Right renal pelvis (tissue), 4 donors: ENCODE measurements at regions not wholly inside any gene's neighbourhood (a gene's known extent, or its start where the extent isn't known, plus 50 kb on each side); places are given as distances from the start of the nearest gene placed in this dataset.
"Not testable (repeated sequence)": the region's sequence is repeated elsewhere in the genome, so short reads cannot be mapped to it uniquely, and the experiment has no call there.

Source experiments
- DNase-seq, 4 donors: peaks; one replicate each; pipeline ENCODE4 v3.0.0-alpha.2; 2013; ENCODE audit warnings: low read depth in 4 of 4, low spot score in 3 of 4, missing footprints in 1 of 4

- no peak for DNase-seq
Observed at GRCh38 chr4:85152480-85152879, 186.0 kb upstream of the WDFY3 start.

- DNase-seq, result no peak
Observed at GRCh38 chr4:85153221-85153620, 186.7 kb upstream of the WDFY3 start.

GRCh38 chr4:85154591-85154990, 188.1 kb upstream of the WDFY3 start:
- DNase-seq, result no peak

- no peak for DNase-seq
Observed at GRCh38 chr4:85165808-85166207, 199.3 kb upstream of the WDFY3 start.

- peak in 1 of 4 donors; percentile 4 for DNase-seq
Observed at GRCh38 chr4:85166318-85166717, 199.8 kb upstream of the WDFY3 start.

GRCh38 chr4:85168234-85168834, 201.8 kb upstream of the WDFY3 start:
- DNase-seq, result no peak

- no peak for DNase-seq
Observed at GRCh38 chr4:85170241-85170640, 203.8 kb upstream of the WDFY3 start.

GRCh38 chr4:85175190-85175589, 208.7 kb upstream of the WDFY3 start:
- no peak for DNase-seq

- no peak for DNase-seq
Observed at GRCh38 chr4:85177092-85177491, 210.6 kb upstream of the WDFY3 start.

- no peak for DNase-seq
Observed at GRCh38 chr4:85177679-85178078, 211.2 kb upstream of the WDFY3 start.

- no peak for DNase-seq
Observed at GRCh38 chr4:85180533-85180932, 214.0 kb upstream of the WDFY3 start.

GRCh38 chr4:85187106-85187505, 220.6 kb upstream of the WDFY3 start:
- no peak for DNase-seq

- DNase-seq, result not testable (repeated sequence)
Observed at GRCh38 chr4:85196015-85196414, 229.5 kb upstream of the WDFY3 start.

GRCh38 chr4:85200106-85200505, 233.6 kb upstream of the WDFY3 start:
- DNase-seq, result no peak

GRCh38 chr4:85209161-85209560, 242.7 kb upstream of the WDFY3 start:
- no peak for DNase-seq

GRCh38 chr4:85210353-85210752, 243.9 kb upstream of the WDFY3 start:
- no peak for DNase-seq

GRCh38 chr4:85216571-85216970, 250.1 kb upstream of the WDFY3 start:
- DNase-seq, result not testable (repeated sequence)

GRCh38 chr4:85218756-85219155, 252.3 kb upstream of the WDFY3 start:
- no peak for DNase-seq

- DNase-seq, result no peak
Observed at GRCh38 chr4:85221606-85222005, 253.3 kb upstream of the ARHGAP24 start.

- no peak for DNase-seq
Observed at GRCh38 chr4:85222561-85222960, 252.4 kb upstream of the ARHGAP24 start.

GRCh38 chr4:85228264-85228663, 246.7 kb upstream of the ARHGAP24 start:
- DNase-seq, result no peak

GRCh38 chr4:85233516-85233915, 241.4 kb upstream of the ARHGAP24 start:
- DNase-seq, result no peak

GRCh38 chr4:85243857-85244256, 231.1 kb upstream of the ARHGAP24 start:
- no peak for DNase-seq
